SH-SY5Y (cell line): ENCODE measurements at regions not wholly inside any gene's neighbourhood (a gene's known extent, or its start where the extent isn't known, plus 50 kb on each side); places are given as distances from the start of the nearest gene placed in this dataset.

Experiments used
- GATA2 ChIP-seq: IDR thresholded peaks from 2 replicates; pipeline ENCODE4 v1.6.1; 2011; ENCODE audit warnings: mild to moderate bottlenecking, low read depth, low read length
- GATA3 ChIP-seq: IDR thresholded peaks from 2 replicates; pipeline ENCODE4 v1.6.1; 2011; ENCODE audit warnings: low read depth, mild to moderate bottlenecking, low read length, moderate library complexity

- TF ChIP-seq GATA3: peak; percentile 94
- peak; percentile 94 for TF ChIP-seq GATA2
These were observed 77.0 kb upstream of the ZSWIM6 start for GRCh38 chr5:61254969-61255555.

- no peak for TF ChIP-seq GATA2
These were observed 75.6 kb upstream of the ZSWIM6 start for GRCh38 chr5:61256474-61256873.

GRCh38 chr5:61257421-61257820, 74.6 kb upstream of the ZSWIM6 start:
- TF ChIP-seq GATA2: no peak
- TF ChIP-seq GATA3: no peak

GRCh38 chr5:61261136-61261535, 70.9 kb upstream of the ZSWIM6 start:
- TF ChIP-seq GATA2 (no peak), GATA3 (no peak)

- TF ChIP-seq GATA2 (no peak), GATA3 (no peak)
These were observed 70.0 kb upstream of the ZSWIM6 start for GRCh38 chr5:61262080-61262479.

GRCh38 chr5:61263072-61263471, 69.0 kb upstream of the ZSWIM6 start:
- TF ChIP-seq GATA3 (no peak), GATA2 (no peak)

GRCh38 chr5:61263561-61264272, 68.3 kb upstream of the ZSWIM6 start:
- TF ChIP-seq GATA2: no peak
- TF ChIP-seq GATA3: no peak

- TF ChIP-seq GATA3 (no peak), GATA2 (no peak)
These were observed 67.8 kb upstream of the ZSWIM6 start for GRCh38 chr5:61264273-61264661.

- TF ChIP-seq GATA2 (no peak), GATA3 (no peak)
These were observed 64.9 kb upstream of the ZSWIM6 start for GRCh38 chr5:61267116-61267515.

- TF ChIP-seq GATA3 (no peak), GATA2 (no peak)
These were observed 63.2 kb upstream of the ZSWIM6 start for GRCh38 chr5:61268871-61269270.

GRCh38 chr5:61270510-61271165, 61.4 kb upstream of the ZSWIM6 start:
- TF ChIP-seq GATA3 (no peak), GATA2 (no peak)

GRCh38 chr5:61272688-61273087, 59.4 kb upstream of the ZSWIM6 start:
- TF ChIP-seq GATA3: no peak
- TF ChIP-seq GATA2: no peak

GRCh38 chr5:61273279-61273975, 58.6 kb upstream of the ZSWIM6 start:
- no peak for TF ChIP-seq GATA3
- TF ChIP-seq GATA2: no peak

GRCh38 chr5:61274511-61274911, 57.5 kb upstream of the ZSWIM6 start:
- TF ChIP-seq GATA3 (no peak), GATA2 (no peak)
